Astrocyte of the cerebellum (primary cell): ENCODE measurements at regions not wholly inside any gene's neighbourhood (a gene's known extent, or its start where the extent isn't known, plus 50 kb on each side); places are given as distances from the start of the nearest gene placed in this dataset.

ENCODE experiments used
- DNase-seq: peaks from one replicate; pipeline ENCODE4 v3.0.0-alpha.2; 2011; ENCODE audit warnings: low read depth
- H3K4me3 ChIP-seq: 2 replicates; pipeline ENCODE4 v1.5.1; 2011; ENCODE audit warnings: mild to moderate bottlenecking, low read depth, low read length, moderate library complexity
- in situ Hi-C: cut with HindIII; loops from 2 replicates; pipeline ENCODE4 v1.10.0; 2017; ENCODE audit warnings: low sequenced_read_pairs
- TF ChIP-seq, protein P1 (sequence below): IDR thresholded peaks from 2 replicates; pipeline ENCODE4 v1.5.1; 2012; ENCODE audit warnings: low read length, low read depth, moderate library complexity, mild to moderate bottlenecking; ENCODE audit errors: missing control alignments

DNA sequence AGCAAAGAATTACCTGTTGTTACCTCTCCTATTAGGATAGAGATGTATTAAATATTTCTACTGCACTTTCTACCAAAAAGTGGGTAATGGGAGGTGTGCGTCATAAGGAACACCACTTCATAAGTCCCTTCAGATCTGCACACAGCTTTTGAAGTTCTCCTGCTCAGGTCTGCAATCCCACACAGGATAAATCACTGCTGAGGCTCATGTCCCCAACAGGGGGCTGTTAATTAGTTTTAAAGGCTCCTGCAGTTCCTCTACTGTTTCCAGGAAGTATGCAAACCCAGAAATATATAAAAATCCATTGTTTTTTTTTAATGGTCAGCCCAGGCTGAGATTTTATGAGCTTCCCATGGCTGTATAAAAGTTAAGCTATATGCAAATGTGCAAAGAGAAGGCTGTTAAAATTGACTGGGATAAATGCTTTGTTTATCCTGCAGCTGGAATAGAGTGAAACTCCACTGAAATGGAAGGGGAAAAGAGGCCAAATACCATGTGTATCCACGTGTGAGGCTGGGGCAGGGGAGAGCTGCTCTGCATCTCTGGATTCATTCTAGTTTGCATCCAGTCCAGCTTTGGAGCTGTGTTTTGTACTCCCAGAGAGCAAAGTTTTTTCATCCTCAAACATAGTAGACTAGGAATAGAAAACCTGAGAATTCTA, 903.7 kb downstream of the TDRD15 start:
- in situ Hi-C loops: no loop called here
- H3K4me3 ChIP-seq: no peak overlapping the region

DNA sequence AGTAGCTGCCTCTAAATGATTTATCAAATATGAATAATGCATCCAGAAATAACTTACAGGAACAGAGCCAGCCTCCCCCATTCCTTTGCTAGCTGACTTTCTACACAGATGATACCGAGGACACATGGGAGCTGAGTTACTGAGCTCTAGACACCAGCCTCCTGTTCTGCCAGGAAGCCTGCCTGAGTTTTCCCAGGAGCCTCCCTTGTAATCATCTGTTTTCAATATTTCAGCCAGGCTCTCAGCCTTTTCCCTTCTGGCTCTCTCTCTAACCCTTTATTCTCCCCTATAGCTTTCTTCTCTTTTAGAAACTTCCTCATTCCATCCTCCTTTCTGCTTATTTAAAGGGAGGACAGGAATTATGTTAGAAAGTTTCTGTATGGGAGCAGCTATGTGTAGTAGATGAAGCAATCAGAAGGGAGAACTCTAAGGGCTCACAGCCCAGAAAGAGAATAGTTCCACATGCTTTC, 911.6 kb downstream of the TDRD15 start:
- in situ Hi-C loops: no loop called here
- H3K4me3 ChIP-seq: no peak overlapping the region
- TF ChIP-seq, protein P1, sequence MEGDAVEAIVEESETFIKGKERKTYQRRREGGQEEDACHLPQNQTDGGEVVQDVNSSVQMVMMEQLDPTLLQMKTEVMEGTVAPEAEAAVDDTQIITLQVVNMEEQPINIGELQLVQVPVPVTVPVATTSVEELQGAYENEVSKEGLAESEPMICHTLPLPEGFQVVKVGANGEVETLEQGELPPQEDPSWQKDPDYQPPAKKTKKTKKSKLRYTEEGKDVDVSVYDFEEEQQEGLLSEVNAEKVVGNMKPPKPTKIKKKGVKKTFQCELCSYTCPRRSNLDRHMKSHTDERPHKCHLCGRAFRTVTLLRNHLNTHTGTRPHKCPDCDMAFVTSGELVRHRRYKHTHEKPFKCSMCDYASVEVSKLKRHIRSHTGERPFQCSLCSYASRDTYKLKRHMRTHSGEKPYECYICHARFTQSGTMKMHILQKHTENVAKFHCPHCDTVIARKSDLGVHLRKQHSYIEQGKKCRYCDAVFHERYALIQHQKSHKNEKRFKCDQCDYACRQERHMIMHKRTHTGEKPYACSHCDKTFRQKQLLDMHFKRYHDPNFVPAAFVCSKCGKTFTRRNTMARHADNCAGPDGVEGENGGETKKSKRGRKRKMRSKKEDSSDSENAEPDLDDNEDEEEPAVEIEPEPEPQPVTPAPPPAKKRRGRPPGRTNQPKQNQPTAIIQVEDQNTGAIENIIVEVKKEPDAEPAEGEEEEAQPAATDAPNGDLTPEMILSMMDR: no peak
- DNase-seq: no peak

More for the DNA sequence above, 903.7 kb downstream of the TDRD15 start:
- TF ChIP-seq, protein P1: no peak
- DNase-seq: no peak

DNA sequence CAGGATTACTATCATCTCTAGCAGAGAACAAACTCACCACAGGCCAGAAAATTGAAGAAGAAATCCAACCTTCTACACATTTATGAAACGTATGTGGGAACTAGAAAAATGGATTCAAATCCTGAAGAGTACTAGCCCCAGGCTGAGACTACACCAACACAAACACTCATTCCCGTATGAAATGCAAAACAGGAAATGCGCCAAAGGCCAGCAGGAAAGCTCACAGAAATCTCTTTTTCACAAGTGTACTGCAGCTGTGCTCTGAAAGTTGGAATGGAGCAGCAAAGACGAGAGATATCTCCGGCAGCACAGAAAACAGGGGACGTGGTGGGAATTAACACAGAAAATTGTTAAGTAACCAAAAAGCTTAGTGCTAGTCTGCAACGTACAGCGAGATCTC, 913.5 kb downstream of the TDRD15 start:
- H3K4me3 ChIP-seq: no peak overlapping the region
- DNase-seq: no peak
- TF ChIP-seq, protein P1: no peak
- in situ Hi-C loops: no loop called here

DNA sequence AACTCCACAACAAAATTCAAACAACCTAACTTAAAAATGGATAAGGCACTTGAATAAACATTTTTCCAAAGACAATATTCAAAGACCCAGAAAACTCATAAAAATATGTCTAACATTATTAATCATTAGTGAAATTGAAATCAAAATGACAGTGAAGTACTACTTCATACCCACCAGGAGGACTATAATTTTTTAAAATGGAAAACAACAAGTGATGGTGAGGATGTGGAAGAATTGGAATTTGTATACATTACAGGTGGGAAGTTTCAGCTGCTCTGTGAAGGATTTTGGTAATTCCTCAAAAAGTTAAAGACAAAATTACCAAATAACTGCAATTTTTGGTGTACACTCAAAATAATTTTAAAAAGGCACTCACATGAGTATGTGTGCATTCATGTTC, 920.0 kb downstream of the TDRD15 start:
- H3K4me3 ChIP-seq: no peak overlapping the region
- no peak for DNase-seq
- in situ Hi-C loops: no loop called here
- TF ChIP-seq, protein P1: no peak

DNA sequence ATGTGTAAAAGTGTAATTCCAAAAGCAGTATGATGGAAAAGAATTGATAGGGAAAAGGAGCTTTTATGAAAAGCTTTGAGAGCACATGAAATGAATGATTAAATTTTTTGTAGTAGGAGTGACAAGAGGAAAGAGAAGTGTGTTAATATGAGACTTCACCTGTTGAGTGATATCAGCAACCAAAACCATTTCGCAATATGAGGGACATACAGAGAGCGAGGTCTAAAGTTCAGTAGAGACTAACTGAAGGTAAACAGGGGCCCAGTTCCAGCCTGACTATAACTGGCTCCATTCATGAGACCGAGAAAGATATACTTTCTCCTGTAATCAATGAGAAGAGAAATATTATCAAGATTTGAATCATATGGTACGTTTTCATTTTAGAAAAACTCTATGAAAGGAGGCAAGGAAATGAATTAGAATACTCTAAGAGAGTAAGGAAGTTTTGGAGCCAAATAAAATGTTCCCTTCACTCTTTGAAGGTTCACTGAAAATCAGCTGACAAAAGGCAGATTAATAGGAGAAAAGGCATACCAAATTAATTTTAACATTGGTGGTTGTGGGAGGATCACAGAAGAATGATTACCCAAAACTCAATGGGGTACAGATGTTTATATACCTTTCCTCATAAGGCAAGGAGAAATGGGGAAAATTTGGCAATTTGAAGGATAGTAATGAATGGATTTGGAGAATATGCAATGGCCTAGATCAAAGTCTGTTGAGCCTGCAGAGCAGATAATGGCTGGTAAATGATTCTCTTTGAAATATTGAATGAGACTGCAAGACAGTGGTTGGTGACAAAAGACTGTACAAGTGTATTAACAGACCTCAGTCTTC, 932.2 kb downstream of the TDRD15 start:
- no peak for DNase-seq
- H3K4me3 ChIP-seq: no peak overlapping the region
- in situ Hi-C loops: no loop called here
- TF ChIP-seq, protein P1: no peak

DNA sequence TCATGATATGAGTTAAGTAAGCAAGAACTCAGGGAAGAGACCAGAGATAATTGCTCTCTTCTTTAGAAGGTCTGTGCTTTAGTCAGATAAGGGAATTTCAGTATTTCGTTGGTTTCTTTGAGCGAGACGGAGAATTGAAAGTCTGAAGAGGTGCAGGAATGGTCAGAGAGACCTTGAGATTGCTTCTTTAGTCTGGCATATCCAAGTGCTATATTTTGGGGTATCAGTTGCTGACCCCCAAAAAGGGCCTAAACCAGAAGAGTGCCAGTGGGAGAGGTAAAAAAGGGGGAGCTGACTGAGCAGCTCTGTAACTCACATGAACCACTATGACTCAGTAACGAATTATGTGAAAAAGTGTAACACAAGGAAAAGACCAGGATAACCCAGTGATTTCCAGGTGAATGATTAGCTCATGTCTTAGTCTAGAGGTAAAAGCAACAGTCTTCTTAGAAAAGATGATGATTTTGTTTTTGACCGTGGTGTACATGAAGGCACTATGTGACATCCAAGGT, 932.9 kb downstream of the TDRD15 start:
- TF ChIP-seq, protein P1: no peak
- in situ Hi-C loops: no loop called here
- DNase-seq: no peak
- H3K4me3 ChIP-seq: no peak overlapping the region
